GM12872 (cell line): ENCODE measurements at regions not wholly inside any gene's neighbourhood (a gene's known extent, or its start where the extent isn't known, plus 50 kb on each side); places are given as distances from the start of the nearest gene placed in this dataset.

Experiments used
- TF ChIP-seq, protein P1 (sequence below): IDR thresholded peaks from 3 replicates; pipeline ENCODE4 v1.5.1; 2011; ENCODE audit warnings: low read depth, mild to moderate bottlenecking, low read length, moderate library complexity; ENCODE audit not compliant: insufficient read depth

DNA sequence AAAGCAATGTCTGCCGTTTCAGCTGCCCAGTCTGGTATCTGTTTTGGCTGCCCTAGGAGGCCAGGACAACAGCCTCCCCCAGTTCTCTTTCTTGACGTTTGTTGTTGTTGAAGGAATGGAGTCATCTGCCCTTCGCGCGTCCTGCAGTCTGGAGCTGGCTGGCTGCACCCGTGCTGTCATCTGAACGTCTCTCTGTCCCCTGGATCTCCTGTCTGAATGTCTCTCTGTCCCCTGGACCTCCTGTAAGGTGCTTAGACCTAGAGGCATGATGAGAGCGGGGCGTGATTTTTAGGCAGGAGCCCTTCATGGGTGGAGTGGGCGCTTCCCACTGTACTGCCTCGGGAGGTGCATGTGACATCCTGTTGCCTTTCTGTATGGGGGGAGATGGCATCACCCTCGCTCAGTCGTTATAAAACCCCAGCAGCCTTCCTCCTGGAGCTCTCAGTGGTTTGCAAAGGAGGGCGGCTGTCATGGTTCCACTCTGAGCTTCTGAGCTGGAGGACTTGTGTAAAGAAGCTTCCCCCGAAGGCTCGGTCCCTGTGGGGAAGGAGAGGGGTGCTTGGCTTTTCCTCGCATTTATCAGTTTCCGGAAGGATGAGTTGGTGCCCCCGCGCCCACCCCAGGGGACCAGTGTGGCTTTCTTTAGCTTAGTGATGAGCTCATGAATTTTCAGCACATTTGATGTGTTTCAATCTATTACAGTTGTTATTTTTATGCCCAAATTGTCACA lies 49.8 kb upstream of the OLFM1 start:
- TF ChIP-seq, protein P1, sequence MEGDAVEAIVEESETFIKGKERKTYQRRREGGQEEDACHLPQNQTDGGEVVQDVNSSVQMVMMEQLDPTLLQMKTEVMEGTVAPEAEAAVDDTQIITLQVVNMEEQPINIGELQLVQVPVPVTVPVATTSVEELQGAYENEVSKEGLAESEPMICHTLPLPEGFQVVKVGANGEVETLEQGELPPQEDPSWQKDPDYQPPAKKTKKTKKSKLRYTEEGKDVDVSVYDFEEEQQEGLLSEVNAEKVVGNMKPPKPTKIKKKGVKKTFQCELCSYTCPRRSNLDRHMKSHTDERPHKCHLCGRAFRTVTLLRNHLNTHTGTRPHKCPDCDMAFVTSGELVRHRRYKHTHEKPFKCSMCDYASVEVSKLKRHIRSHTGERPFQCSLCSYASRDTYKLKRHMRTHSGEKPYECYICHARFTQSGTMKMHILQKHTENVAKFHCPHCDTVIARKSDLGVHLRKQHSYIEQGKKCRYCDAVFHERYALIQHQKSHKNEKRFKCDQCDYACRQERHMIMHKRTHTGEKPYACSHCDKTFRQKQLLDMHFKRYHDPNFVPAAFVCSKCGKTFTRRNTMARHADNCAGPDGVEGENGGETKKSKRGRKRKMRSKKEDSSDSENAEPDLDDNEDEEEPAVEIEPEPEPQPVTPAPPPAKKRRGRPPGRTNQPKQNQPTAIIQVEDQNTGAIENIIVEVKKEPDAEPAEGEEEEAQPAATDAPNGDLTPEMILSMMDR = no peak
